ENCODE measurements at regions not wholly inside any gene's neighbourhood (a gene's known extent, or its start where the extent isn't known, plus 50 kb on each side); places are given as distances from the start of the nearest gene placed in this dataset.

DNA sequence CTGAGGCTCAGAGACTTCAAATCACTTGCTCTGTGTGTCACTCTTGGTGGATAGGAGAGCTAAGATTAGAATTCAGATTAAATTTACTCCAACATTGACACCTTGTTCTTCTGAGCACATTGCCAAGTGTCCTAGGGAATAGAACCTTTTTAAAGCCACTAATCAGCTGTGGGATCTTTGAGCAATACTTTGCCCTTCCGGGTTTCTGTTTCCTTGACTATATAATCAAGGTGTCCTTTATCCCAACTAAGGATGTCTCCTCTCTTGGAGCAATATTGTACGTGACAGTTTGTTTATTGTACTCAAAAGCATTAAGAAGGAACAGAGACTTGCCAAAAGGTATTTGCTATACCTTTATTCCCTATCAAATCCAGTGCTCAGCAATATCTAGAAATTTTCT is 170.9 kb upstream of the CADPS start:
- Histone ChIP-seq H3K4me1 (ENCODE audit: control insufficient read depth in 4 of 4, insufficient read depth in 4 of 4, low read length in 3 of 4) (no peaks in the 10 kb centered on the region), H3K27me3 (ENCODE audit: control insufficient read depth in 4 of 4, insufficient read depth in 4 of 4, low read length in 3 of 4) (no peaks in the 10 kb centered on the region), H3K27ac (ENCODE audit: low read depth in 1 of 2, low read length in 2 of 2) (no peak overlapping the region), H3K4me3 (ENCODE audit: low read depth in 1 of 3, low read length in 3 of 3) (no peak overlapping the region), H3K9me3 (ENCODE audit: control insufficient read depth in 4 of 4, low read length in 3 of 4) (peaks cover 0 to 1% (median 0%) of the 10 kb centered on the region in 4 donors), H3K36me3 (ENCODE audit: control insufficient read depth in 4 of 4, insufficient read depth in 3 of 4, low read depth in 1 of 4, low read length in 3 of 4) (no peaks in the 10 kb centered on the region), H3K9ac (ENCODE audit: low read depth in 1 of 2, low read length in 2 of 2) (no peak overlapping the region)
- 57% methylated on average over 2 of the region's 2 CpGs for WGBS
- DNase-seq (ENCODE audit: low spot score), result no peak
- TF ChIP-seq RXRA (IDR thresholded peaks at IDR 0.05) (no peak), CTCF (IDR thresholded peaks at IDR 0.05; ENCODE audit: low read depth, low read length, missing input control) (no peak), HNF4A (conservative IDR thresholded peaks at IDR 0.05) (no peak), FOXA2 (IDR thresholded peaks at IDR 0.05) (no peak), GABPA (IDR thresholded peaks at IDR 0.05 in 1 of 2, conservative IDR thresholded peaks at IDR 0.05 in 1 of 2) (no peak), ATF3 (IDR thresholded peaks at IDR 0.05) (no peak), HNF4G (IDR thresholded peaks at IDR 0.05) (no peak)
- TF ChIP-seq, protein P1, sequence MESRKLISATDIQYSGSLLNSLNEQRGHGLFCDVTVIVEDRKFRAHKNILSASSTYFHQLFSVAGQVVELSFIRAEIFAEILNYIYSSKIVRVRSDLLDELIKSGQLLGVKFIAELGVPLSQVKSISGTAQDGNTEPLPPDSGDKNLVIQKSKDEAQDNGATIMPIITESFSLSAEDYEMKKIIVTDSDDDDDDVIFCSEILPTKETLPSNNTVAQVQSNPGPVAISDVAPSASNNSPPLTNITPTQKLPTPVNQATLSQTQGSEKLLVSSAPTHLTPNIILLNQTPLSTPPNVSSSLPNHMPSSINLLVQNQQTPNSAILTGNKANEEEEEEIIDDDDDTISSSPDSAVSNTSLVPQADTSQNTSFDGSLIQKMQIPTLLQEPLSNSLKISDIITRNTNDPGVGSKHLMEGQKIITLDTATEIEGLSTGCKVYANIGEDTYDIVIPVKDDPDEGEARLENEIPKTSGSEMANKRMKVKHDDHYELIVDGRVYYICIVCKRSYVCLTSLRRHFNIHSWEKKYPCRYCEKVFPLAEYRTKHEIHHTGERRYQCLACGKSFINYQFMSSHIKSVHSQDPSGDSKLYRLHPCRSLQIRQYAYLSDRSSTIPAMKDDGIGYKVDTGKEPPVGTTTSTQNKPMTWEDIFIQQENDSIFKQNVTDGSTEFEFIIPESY (IDR thresholded peaks at IDR 0.05), result no peak
- TF ChIP-seq, protein P2, sequence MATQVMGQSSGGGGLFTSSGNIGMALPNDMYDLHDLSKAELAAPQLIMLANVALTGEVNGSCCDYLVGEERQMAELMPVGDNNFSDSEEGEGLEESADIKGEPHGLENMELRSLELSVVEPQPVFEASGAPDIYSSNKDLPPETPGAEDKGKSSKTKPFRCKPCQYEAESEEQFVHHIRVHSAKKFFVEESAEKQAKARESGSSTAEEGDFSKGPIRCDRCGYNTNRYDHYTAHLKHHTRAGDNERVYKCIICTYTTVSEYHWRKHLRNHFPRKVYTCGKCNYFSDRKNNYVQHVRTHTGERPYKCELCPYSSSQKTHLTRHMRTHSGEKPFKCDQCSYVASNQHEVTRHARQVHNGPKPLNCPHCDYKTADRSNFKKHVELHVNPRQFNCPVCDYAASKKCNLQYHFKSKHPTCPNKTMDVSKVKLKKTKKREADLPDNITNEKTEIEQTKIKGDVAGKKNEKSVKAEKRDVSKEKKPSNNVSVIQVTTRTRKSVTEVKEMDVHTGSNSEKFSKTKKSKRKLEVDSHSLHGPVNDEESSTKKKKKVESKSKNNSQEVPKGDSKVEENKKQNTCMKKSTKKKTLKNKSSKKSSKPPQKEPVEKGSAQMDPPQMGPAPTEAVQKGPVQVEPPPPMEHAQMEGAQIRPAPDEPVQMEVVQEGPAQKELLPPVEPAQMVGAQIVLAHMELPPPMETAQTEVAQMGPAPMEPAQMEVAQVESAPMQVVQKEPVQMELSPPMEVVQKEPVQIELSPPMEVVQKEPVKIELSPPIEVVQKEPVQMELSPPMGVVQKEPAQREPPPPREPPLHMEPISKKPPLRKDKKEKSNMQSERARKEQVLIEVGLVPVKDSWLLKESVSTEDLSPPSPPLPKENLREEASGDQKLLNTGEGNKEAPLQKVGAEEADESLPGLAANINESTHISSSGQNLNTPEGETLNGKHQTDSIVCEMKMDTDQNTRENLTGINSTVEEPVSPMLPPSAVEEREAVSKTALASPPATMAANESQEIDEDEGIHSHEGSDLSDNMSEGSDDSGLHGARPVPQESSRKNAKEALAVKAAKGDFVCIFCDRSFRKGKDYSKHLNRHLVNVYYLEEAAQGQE (IDR thresholded peaks at IDR 0.05), result no peak

DNA sequence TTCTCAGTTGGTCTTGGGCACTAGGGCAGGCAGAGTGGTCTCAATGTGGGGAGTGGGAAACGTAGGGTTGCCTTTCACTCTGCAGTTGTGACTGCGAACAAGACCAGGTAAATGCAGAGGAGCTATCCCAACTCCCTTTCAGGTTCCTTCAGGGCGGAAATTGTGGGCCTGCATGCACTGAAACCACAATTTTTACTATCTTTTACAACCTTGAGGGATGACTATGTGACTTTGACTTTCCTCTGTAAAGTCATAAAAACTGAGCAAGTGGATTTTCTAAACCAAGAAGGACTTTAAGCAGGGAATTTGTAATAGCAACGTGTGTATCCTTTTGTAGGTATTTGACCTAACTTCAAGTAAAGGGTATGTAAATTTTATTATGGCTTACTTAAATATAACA is 171.4 kb upstream of the CADPS start:
- Histone ChIP-seq H3K9me3 (ENCODE audit: control insufficient read depth in 4 of 4, low read length in 3 of 4) (no peaks in the 10 kb centered on the region), H3K4me3 (ENCODE audit: low read depth in 1 of 3, low read length in 3 of 3) (no peak overlapping the region), H3K9ac (ENCODE audit: low read depth in 1 of 2, low read length in 2 of 2) (no peak overlapping the region), H3K27ac (ENCODE audit: low read depth in 1 of 2, low read length in 2 of 2) (no peak overlapping the region), H3K27me3 (ENCODE audit: control insufficient read depth in 4 of 4, insufficient read depth in 4 of 4, low read length in 3 of 4) (no peaks in the 10 kb centered on the region), H3K4me1 (ENCODE audit: control insufficient read depth in 4 of 4, insufficient read depth in 4 of 4, low read length in 3 of 4) (no peaks in the 10 kb centered on the region), H3K36me3 (ENCODE audit: control insufficient read depth in 4 of 4, insufficient read depth in 3 of 4, low read depth in 1 of 4, low read length in 3 of 4) (no peaks in the 10 kb centered on the region)
- DNase-seq (ENCODE audit: low spot score), result no peak
- 68% methylated on average over 4 of the region's 4 CpGs for WGBS
- TF ChIP-seq ATF3 (IDR thresholded peaks at IDR 0.05), result no peak
- no peak for TF ChIP-seq SP1 (IDR thresholded peaks at IDR 0.05)
- no peak for TF ChIP-seq HNF4G (IDR thresholded peaks at IDR 0.05)
- no peak for TF ChIP-seq TAF1 (conservative IDR thresholded peaks at IDR 0.05)
- TF ChIP-seq GABPA (IDR thresholded peaks at IDR 0.05 in 1 of 2, conservative IDR thresholded peaks at IDR 0.05 in 1 of 2), result no peak
- TF ChIP-seq MAX (IDR thresholded peaks at IDR 0.05), result no peak
- no peak for TF ChIP-seq FOXA2 (IDR thresholded peaks at IDR 0.05)
- TF ChIP-seq, protein P1 (IDR thresholded peaks at IDR 0.05), result no peak
- TF ChIP-seq JUND (IDR thresholded peaks at IDR 0.05), result no peak
- TF ChIP-seq HNF4A (conservative IDR thresholded peaks at IDR 0.05), result no peak
- no peak for TF ChIP-seq YY1 (IDR thresholded peaks at IDR 0.05)
- TF ChIP-seq, protein P2 (IDR thresholded peaks at IDR 0.05), result no peak
- no peak for TF ChIP-seq RAD21 (IDR thresholded peaks at IDR 0.05)
- no peak for TF ChIP-seq RXRA (IDR thresholded peaks at IDR 0.05)

Data from liver (tissue), 8 donors.